ENCODE measurements at regions not wholly inside any gene's neighbourhood (a gene's known extent, or its start where the extent isn't known, plus 50 kb on each side); places are given as distances from the start of the nearest gene placed in this dataset.

- Histone ChIP-seq H3F3A (ENCODE audit: insufficient read depth) (no peaks in the 10 kb centered on the region), H4K20me1 (ENCODE audit: insufficient read depth) (no peaks in the 10 kb centered on the region), H3K4me2 (ENCODE audit: unreplicated experiment) (no peak overlapping the region), H3K36me3 (ENCODE audit: low read depth) (no peaks in the 10 kb centered on the region), H3K9me2 (ENCODE audit: insufficient read depth) (no peaks in the 10 kb centered on the region), H2AFZ (no peak overlapping the region), H3K79me2 (ENCODE audit: insufficient read depth) (no peaks in the 10 kb centered on the region), H3K9me3 (ENCODE audit: low read depth) (no peaks in the 10 kb centered on the region), H3K9ac (no peak overlapping the region), H3K4me3 (no peak overlapping the region), H3K4me1 (ENCODE audit: insufficient read depth) (no peaks in the 10 kb centered on the region), H3K27me3 (replicated peaks; ENCODE audit: insufficient read depth) (peaks cover 5% of the 10 kb centered on the region), H3K27ac (no peak overlapping the region)
- TF ChIP-seq EZH2phosphoT487 (IDR thresholded peaks at IDR 0.05; ENCODE audit: insufficient read depth, low read depth): no peak
- no peak for TF ChIP-seq EZH2 (IDR thresholded peaks at IDR 0.05; ENCODE audit: insufficient read depth, poor library complexity, severe bottlenecking)
- WGBS, 2 experiments (ENCODE audit: low coverage in 1 of 2, low lambda C conversion rate in 2 of 2, missing lambda C conversion rate in 2 of 2): 27 to 32% methylated on average over 3 of the region's 3 CpGs
- in situ Hi-C loops (cut with MboI): no loop called here
- no peak for DNase-seq
Measured at GRCh38 chr16:54774768-54775167, 155.9 kb upstream of the IRX5 start.

- Histone ChIP-seq H3K79me2 (ENCODE audit: insufficient read depth) (no peaks in the 10 kb centered on the region), H3K9me2 (ENCODE audit: insufficient read depth) (no peaks in the 10 kb centered on the region), H3K9ac (no peak overlapping the region), H2AFZ (no peak overlapping the region), H3K27ac (no peak overlapping the region), H3K4me3 (no peak overlapping the region), H3K36me3 (ENCODE audit: low read depth) (no peaks in the 10 kb centered on the region), H3K4me1 (ENCODE audit: insufficient read depth) (no peaks in the 10 kb centered on the region), H3K4me2 (ENCODE audit: unreplicated experiment) (no peak overlapping the region), H3F3A (ENCODE audit: insufficient read depth) (no peaks in the 10 kb centered on the region), H4K20me1 (ENCODE audit: insufficient read depth) (no peaks in the 10 kb centered on the region), H3K9me3 (ENCODE audit: low read depth) (no peaks in the 10 kb centered on the region), H3K27me3 (replicated peaks; ENCODE audit: insufficient read depth) (no peaks in the 10 kb centered on the region)
- DNase-seq: no peak
- in situ Hi-C loops (cut with MboI): no loop called here
- 60 to 64% methylated on average over 4 of the region's 4 CpGs for WGBS, 2 experiments (ENCODE audit: low coverage in 1 of 2, low lambda C conversion rate in 2 of 2, missing lambda C conversion rate in 2 of 2)
- TF ChIP-seq EZH2 (IDR thresholded peaks at IDR 0.05; ENCODE audit: insufficient read depth, poor library complexity, severe bottlenecking) (no peak), EZH2phosphoT487 (IDR thresholded peaks at IDR 0.05; ENCODE audit: insufficient read depth, low read depth) (no peak)
Measured at GRCh38 chr16:54772400-54772799, 158.3 kb upstream of the IRX5 start.

GRCh38 chr16:54766355-54766754, 164.3 kb upstream of the IRX5 start:
- Histone ChIP-seq H3K4me1 (ENCODE audit: insufficient read depth) (no peaks in the 10 kb centered on the region), H3K79me2 (ENCODE audit: insufficient read depth) (no peaks in the 10 kb centered on the region), H3K4me2 (ENCODE audit: unreplicated experiment) (no peak overlapping the region), H3K9ac (no peak overlapping the region), H3K9me2 (ENCODE audit: insufficient read depth) (no peaks in the 10 kb centered on the region), H2AFZ (no peak overlapping the region), H3K27ac (no peak overlapping the region), H3K27me3 (replicated peaks; ENCODE audit: insufficient read depth) (peaks cover 5% of the 10 kb centered on the region; the same call in 1 of the 2 replicates), H3K4me3 (no peak overlapping the region), H3K9me3 (ENCODE audit: low read depth) (no peaks in the 10 kb centered on the region), H4K20me1 (ENCODE audit: insufficient read depth) (no peaks in the 10 kb centered on the region), H3K36me3 (ENCODE audit: low read depth) (no peaks in the 10 kb centered on the region), H3F3A (ENCODE audit: insufficient read depth) (no peaks in the 10 kb centered on the region)
- 27 to 28% methylated on average over 3 of the region's 3 CpGs for WGBS, 2 experiments (ENCODE audit: low coverage in 1 of 2, low lambda C conversion rate in 2 of 2, missing lambda C conversion rate in 2 of 2)
- TF ChIP-seq EZH2phosphoT487 (IDR thresholded peaks at IDR 0.05; ENCODE audit: insufficient read depth, low read depth) (no peak), EZH2 (IDR thresholded peaks at IDR 0.05; ENCODE audit: insufficient read depth, poor library complexity, severe bottlenecking) (no peak)
- in situ Hi-C loops (cut with MboI): no loop called here
- DNase-seq: no peak

DNA sequence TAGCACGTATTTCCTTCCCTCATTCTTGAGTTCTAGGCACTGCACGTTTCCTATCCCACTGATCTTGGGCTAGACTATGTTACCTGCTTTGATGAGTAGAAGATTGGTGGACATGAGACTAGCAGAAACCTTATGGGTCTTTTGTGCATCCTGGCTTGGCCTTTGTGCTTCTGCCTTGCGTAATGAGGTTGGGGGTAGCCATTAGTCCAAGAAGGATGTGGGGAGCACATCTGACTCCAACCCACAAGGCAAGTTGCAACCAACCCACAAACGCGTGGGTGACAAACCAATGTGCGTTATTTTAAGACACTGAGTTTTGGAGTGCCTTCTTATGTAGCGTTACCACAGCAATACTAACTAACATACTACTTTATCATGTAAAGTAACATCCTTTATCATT, 180.4 kb upstream of the IRX5 start:
- Histone ChIP-seq H3K4me3 (no peak overlapping the region), H3K4me2 (ENCODE audit: unreplicated experiment) (no peak overlapping the region), H2AFZ (no peak overlapping the region), H4K20me1 (ENCODE audit: insufficient read depth) (no peaks in the 10 kb centered on the region), H3K27ac (no peak overlapping the region), H3K9me3 (ENCODE audit: low read depth) (no peaks in the 10 kb centered on the region), H3K4me1 (ENCODE audit: insufficient read depth) (no peaks in the 10 kb centered on the region), H3F3A (ENCODE audit: insufficient read depth) (no peaks in the 10 kb centered on the region), H3K27me3 (replicated peaks; ENCODE audit: insufficient read depth) (peaks cover 4% of the 10 kb centered on the region; the same call in 1 of the 2 replicates), H3K36me3 (ENCODE audit: low read depth) (no peaks in the 10 kb centered on the region), H3K79me2 (ENCODE audit: insufficient read depth) (no peaks in the 10 kb centered on the region), H3K9ac (no peak overlapping the region), H3K9me2 (ENCODE audit: insufficient read depth) (no peaks in the 10 kb centered on the region)
- in situ Hi-C loops (cut with MboI): no loop called here
- no peak for DNase-seq
- TF ChIP-seq EZH2phosphoT487 (IDR thresholded peaks at IDR 0.05; ENCODE audit: insufficient read depth, low read depth) (no peak), EZH2 (IDR thresholded peaks at IDR 0.05; ENCODE audit: insufficient read depth, poor library complexity, severe bottlenecking) (no peak)
- 53 to 60% methylated on average over 7 of the region's 7 CpGs for WGBS, 2 experiments (ENCODE audit: low coverage in 1 of 2, low lambda C conversion rate in 2 of 2, missing lambda C conversion rate in 2 of 2)

- WGBS, 2 experiments (ENCODE audit: low coverage in 1 of 2, low lambda C conversion rate in 2 of 2, missing lambda C conversion rate in 2 of 2): 31 to 32% methylated on average over 6 of the region's 6 CpGs
- Histone ChIP-seq H3K9me3 (ENCODE audit: low read depth) (no peaks in the 10 kb centered on the region), H2AFZ (no peak overlapping the region), H4K20me1 (ENCODE audit: insufficient read depth) (no peaks in the 10 kb centered on the region), H3K27ac (no peak overlapping the region), H3K79me2 (ENCODE audit: insufficient read depth) (no peaks in the 10 kb centered on the region), H3K4me3 (no peak overlapping the region), H3K36me3 (ENCODE audit: low read depth) (no peaks in the 10 kb centered on the region), H3K4me1 (ENCODE audit: insufficient read depth) (no peaks in the 10 kb centered on the region), H3K9ac (no peak overlapping the region), H3K27me3 (replicated peaks; ENCODE audit: insufficient read depth) (peaks cover 4% of the 10 kb centered on the region; the same call in 1 of the 2 replicates), H3F3A (ENCODE audit: insufficient read depth) (no peaks in the 10 kb centered on the region), H3K9me2 (ENCODE audit: insufficient read depth) (no peaks in the 10 kb centered on the region), H3K4me2 (ENCODE audit: unreplicated experiment) (no peak overlapping the region)
- no peak for DNase-seq
- in situ Hi-C loops (cut with MboI): no loop called here
- TF ChIP-seq EZH2 (IDR thresholded peaks at IDR 0.05; ENCODE audit: insufficient read depth, poor library complexity, severe bottlenecking) (no peak), EZH2phosphoT487 (IDR thresholded peaks at IDR 0.05; ENCODE audit: insufficient read depth, low read depth) (no peak)
Measured at GRCh38 chr16:54748611-54749190, 182.0 kb upstream of the IRX5 start.

Measured in GM23248 (cell line).